HEK293 (cell line): ENCODE measurements at regions not wholly inside any gene's neighbourhood (a gene's known extent, or its start where the extent isn't known, plus 50 kb on each side); places are given as distances from the start of the nearest gene placed in this dataset.

Source experiments
- CTCF ChIA-PET: fragments of 350-600 bp; formaldehyde crosslinking; extraction: SDS; loops from one replicate; lab custom pipeline; 2021; ENCODE audit warnings: antibody characterized with exemption; lab: Yijun Ruan, JAX
- POLR2A ChIA-PET: fragments of 300-600 bp; formaldehyde crosslinking; extraction: SDS; loops from one replicate; lab custom pipeline; 2020; ENCODE audit warnings: antibody characterized with exemption, inconsistent platforms; lab: Yijun Ruan, JAX
- H3K27ac ChIP-seq: fragments of 200-500 bp; sonication (Bioruptor generic); 2 replicates; pipeline ENCODE4 v1.5.1; 2014; ENCODE audit warnings: low read depth, low read length, control low read depth, inconsistent platforms; ENCODE audit errors: extremely low read depth
- H3K36me3 ChIP-seq, 2 experiments: fragments of 200-500 bp in 1 of 2; sonication (Bioruptor generic) in 1 of 2; 1 replicate in 1 of 2; 2 replicates in 1 of 2; pipeline ENCODE4 v1.5.1; 2014 to 2017; ENCODE audit warnings: inconsistent platforms in 2 of 2, low read length in 2 of 2; ENCODE audit not compliant: control insufficient read depth in 2 of 2, insufficient read depth in 1 of 2
- H3K4me1 ChIP-seq: fragments of 200-500 bp; sonication (Bioruptor generic); 2 replicates; pipeline ENCODE4 v1.5.1; 2014; ENCODE audit warnings: mild to moderate bottlenecking, low read length, inconsistent platforms; ENCODE audit not compliant: control insufficient read depth, insufficient read depth
- H3K4me3 ChIP-seq: 2 replicates; pipeline ENCODE4 v1.5.1; 2011; ENCODE audit warnings: low read depth, mild to moderate bottlenecking, control low read depth, low read length, moderate library complexity
- H3K9me3 ChIP-seq: fragments of 200-500 bp; sonication (Bioruptor generic); 2 replicates; pipeline ENCODE4 v1.5.1; 2014; ENCODE audit warnings: low read depth, low read length, inconsistent platforms; ENCODE audit not compliant: control insufficient read depth, insufficient read depth
- KLF16 ChIP-seq: fragments of 450-650 bp; formaldehyde crosslinking; IDR thresholded peaks from 2 replicates; pipeline ENCODE4 v1.5.1; 2017; ENCODE audit warnings: missing biosample characterization, missing genetic modification characterization
- KLF17 ChIP-seq: fragments of 450-650 bp; formaldehyde crosslinking; IDR thresholded peaks from 2 replicates; pipeline ENCODE4 v1.5.1; 2016; ENCODE audit warnings: missing biosample characterization, missing genetic modification characterization
- KLF7 ChIP-seq: fragments of 450-650 bp; formaldehyde crosslinking; IDR thresholded peaks from 2 replicates; pipeline ENCODE4 v1.5.1; 2016; ENCODE audit warnings: missing biosample characterization, missing genetic modification characterization, borderline replicate concordance
- MYNN ChIP-seq: fragments of 450-650 bp; formaldehyde crosslinking; IDR thresholded peaks from 2 replicates; pipeline ENCODE4 v1.5.1; 2016; ENCODE audit warnings: missing biosample characterization, missing genetic modification characterization, borderline replicate concordance
- PATZ1 ChIP-seq: fragments of 450-650 bp; formaldehyde crosslinking; IDR thresholded peaks from 2 replicates; pipeline ENCODE4 v1.5.1; 2016; ENCODE audit warnings: missing biosample characterization, missing genetic modification characterization
- ZBTB49 ChIP-seq: fragments of 450-650 bp; formaldehyde crosslinking; IDR thresholded peaks from 2 replicates; pipeline ENCODE4 v1.5.1; 2016; ENCODE audit warnings: missing biosample characterization, missing genetic modification characterization, low read depth
- ZNF2 ChIP-seq: fragments of 450-650 bp; formaldehyde crosslinking; IDR thresholded peaks from 2 replicates; pipeline ENCODE4 v1.5.1; 2016; ENCODE audit warnings: missing biosample characterization, missing genetic modification characterization
- ZNF23 ChIP-seq: fragments of 450-650 bp; formaldehyde crosslinking; IDR thresholded peaks from 2 replicates; pipeline ENCODE4 v1.5.1; 2016; ENCODE audit warnings: missing biosample characterization, missing genetic modification characterization, borderline replicate concordance
- ZNF239 ChIP-seq: fragments of 450-650 bp; formaldehyde crosslinking; IDR thresholded peaks from 2 replicates; pipeline ENCODE4 v1.5.1; 2016; ENCODE audit warnings: missing biosample characterization, missing genetic modification characterization
- ZNF311 ChIP-seq: fragments of 450-650 bp; formaldehyde crosslinking; IDR thresholded peaks from 2 replicates; pipeline ENCODE4 v1.5.1; 2017; ENCODE audit warnings: missing biosample characterization, missing genetic modification characterization, borderline replicate concordance
- ZNF521 ChIP-seq: fragments of 450-650 bp; formaldehyde crosslinking; IDR thresholded peaks from 2 replicates; pipeline ENCODE4 v1.5.1; 2017; ENCODE audit warnings: missing biosample characterization, mild to moderate bottlenecking, missing genetic modification characterization
- ZNF529 ChIP-seq: fragments of 450-650 bp; formaldehyde crosslinking; IDR thresholded peaks from 2 replicates; pipeline ENCODE4 v1.5.1; 2017; ENCODE audit warnings: missing genetic modification characterization, missing biosample characterization; ENCODE audit not compliant: insufficient replicate concordance
- ZNF530 ChIP-seq: fragments of 450-650 bp; formaldehyde crosslinking; IDR thresholded peaks from 2 replicates; pipeline ENCODE4 v1.5.1; 2016; ENCODE audit warnings: low read depth, missing biosample characterization, missing genetic modification characterization
- ZNF544 ChIP-seq: fragments of 450-650 bp; formaldehyde crosslinking; IDR thresholded peaks from 2 replicates; pipeline ENCODE4 v1.5.0; 2017; ENCODE audit warnings: missing biosample characterization, missing genetic modification characterization
- ZNF561 ChIP-seq: fragments of 450-650 bp; IDR thresholded peaks from 2 replicates; pipeline ENCODE4 v1.5.1; 2018; ENCODE audit warnings: missing biosample characterization, missing genetic modification characterization, borderline replicate concordance
- ZNF645 ChIP-seq: fragments of 450-650 bp; formaldehyde crosslinking; IDR thresholded peaks from 2 replicates; pipeline ENCODE4; 2016; ENCODE audit warnings: missing biosample characterization, missing genetic modification characterization
- ZNF791 ChIP-seq: fragments of 450-650 bp; formaldehyde crosslinking; IDR thresholded peaks from 2 replicates; pipeline ENCODE4 v1.5.1; 2016; ENCODE audit warnings: missing biosample characterization, missing genetic modification characterization
- TF ChIP-seq, protein P1 (sequence below): fragments of 450-650 bp; formaldehyde crosslinking; IDR thresholded peaks from 2 replicates; pipeline ENCODE4 v1.5.1; 2016; ENCODE audit warnings: missing biosample characterization, missing genetic modification characterization
- TF ChIP-seq, protein P2 (sequence below): fragments of 450-650 bp; formaldehyde crosslinking; IDR thresholded peaks from 2 replicates; pipeline ENCODE4 v1.5.1; 2017; ENCODE audit warnings: missing biosample characterization, missing genetic modification characterization

DNA sequence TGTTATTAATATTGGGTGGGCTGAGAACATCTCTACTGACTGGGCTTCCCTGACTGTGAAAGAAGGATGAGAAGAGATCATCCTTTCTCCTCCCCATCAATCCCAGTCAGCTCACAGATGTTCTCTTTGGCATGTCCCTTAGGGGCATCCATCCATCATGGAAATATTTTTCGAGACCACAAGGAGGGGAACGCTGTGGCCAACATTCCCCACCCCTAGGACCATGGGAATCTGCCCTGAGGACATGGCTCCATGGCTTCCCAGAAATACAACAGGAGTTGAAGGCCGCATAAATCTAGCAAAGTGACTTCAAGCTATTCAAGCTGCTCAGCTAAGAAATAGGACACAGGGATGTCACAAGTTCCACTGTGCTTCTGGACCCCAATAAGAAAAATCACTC, 456.8 kb downstream of the MED13L start:
- Histone ChIP-seq H3K4me1 (no peaks in the 10 kb centered on the region), H3K27ac (no peak overlapping the region), H3K4me3 (no peak overlapping the region), H3K9me3 (no peaks in the 10 kb centered on the region), H3K36me3 (no peaks in the 10 kb centered on the region)
- CTCF ChIA-PET, result interaction anchor here (0.5 kb wide), 1 partner anchor 29 kb away, joined by 3 read pairs; no protein-coding TSS in a partner anchor
- POLR2A ChIA-PET, result no interaction called here
- TF ChIP-seq ZBTB49 (tag by site-specific recombination) (no peak), ZNF544 (tag by site-specific recombination) (no peak), ZNF530 (tag by site-specific recombination) (no peak), ZNF561 (tag by site-specific recombination) (no peak), ZNF239 (tag by site-specific recombination) (no peak), KLF16 (tag by site-specific recombination) (no peak), ZNF23 (no peak), ZNF311 (no peak), ZNF645 (tag by site-specific recombination) (no peak), ZNF521 (tag by site-specific recombination) (no peak), PATZ1 (tag by site-specific recombination) (no peak), MYNN (no peak), ZNF529 (tag by site-specific recombination) (no peak), ZNF2 (tag by site-specific recombination) (no peak), ZNF791 (no peak)
- TF ChIP-seq, protein P1, sequence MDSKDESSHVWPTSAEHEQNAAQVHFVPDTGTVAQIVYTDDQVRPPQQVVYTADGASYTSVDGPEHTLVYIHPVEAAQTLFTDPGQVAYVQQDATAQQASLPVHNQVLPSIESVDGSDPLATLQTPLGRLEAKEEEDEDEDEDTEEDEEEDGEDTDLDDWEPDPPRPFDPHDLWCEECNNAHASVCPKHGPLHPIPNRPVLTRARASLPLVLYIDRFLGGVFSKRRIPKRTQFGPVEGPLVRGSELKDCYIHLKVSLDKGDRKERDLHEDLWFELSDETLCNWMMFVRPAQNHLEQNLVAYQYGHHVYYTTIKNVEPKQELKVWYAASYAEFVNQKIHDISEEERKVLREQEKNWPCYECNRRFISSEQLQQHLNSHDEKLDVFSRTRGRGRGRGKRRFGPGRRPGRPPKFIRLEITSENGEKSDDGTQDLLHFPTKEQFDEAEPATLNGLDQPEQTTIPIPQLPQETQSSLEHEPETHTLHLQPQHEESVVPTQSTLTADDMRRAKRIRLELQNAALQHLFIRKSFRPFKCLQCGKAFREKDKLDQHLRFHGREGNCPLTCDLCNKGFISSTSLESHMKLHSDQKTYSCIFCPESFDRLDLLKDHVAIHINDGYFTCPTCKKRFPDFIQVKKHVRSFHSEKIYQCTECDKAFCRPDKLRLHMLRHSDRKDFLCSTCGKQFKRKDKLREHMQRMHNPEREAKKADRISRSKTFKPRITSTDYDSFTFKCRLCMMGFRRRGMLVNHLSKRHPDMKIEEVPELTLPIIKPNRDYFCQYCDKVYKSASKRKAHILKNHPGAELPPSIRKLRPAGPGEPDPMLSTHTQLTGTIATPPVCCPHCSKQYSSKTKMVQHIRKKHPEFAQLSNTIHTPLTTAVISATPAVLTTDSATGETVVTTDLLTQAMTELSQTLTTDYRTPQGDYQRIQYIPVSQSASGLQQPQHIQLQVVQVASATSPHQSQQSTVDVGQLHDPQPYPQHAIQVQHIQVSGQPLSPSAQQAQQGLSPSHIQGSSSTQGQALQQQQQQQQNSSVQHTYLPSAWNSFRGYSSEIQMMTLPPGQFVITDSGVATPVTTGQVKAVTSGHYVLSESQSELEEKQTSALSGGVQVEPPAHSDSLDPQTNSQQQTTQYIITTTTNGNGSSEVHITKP, result no peak

- H3K4me3 ChIP-seq, result no peak overlapping the region
- POLR2A ChIA-PET, result no interaction called here
- no peak for TF ChIP-seq KLF17 (tag by site-specific recombination)
- TF ChIP-seq KLF7 (tag by site-specific recombination), result no peak
- TF ChIP-seq, protein P2, sequence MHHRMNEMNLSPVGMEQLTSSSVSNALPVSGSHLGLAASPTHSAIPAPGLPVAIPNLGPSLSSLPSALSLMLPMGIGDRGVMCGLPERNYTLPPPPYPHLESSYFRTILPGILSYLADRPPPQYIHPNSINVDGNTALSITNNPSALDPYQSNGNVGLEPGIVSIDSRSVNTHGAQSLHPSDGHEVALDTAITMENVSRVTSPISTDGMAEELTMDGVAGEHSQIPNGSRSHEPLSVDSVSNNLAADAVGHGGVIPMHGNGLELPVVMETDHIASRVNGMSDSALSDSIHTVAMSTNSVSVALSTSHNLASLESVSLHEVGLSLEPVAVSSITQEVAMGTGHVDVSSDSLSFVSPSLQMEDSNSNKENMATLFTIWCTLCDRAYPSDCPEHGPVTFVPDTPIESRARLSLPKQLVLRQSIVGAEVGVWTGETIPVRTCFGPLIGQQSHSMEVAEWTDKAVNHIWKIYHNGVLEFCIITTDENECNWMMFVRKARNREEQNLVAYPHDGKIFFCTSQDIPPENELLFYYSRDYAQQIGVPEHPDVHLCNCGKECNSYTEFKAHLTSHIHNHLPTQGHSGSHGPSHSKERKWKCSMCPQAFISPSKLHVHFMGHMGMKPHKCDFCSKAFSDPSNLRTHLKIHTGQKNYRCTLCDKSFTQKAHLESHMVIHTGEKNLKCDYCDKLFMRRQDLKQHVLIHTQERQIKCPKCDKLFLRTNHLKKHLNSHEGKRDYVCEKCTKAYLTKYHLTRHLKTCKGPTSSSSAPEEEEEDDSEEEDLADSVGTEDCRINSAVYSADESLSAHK (tag by site-specific recombination), result no peak
- TF ChIP-seq, all 188 proteins: peak for 0
- no peaks in the 10 kb centered on the region for H3K36me3 ChIP-seq
- no peaks in the 10 kb centered on the region for H3K9me3 ChIP-seq
- no peaks in the 10 kb centered on the region for H3K4me1 ChIP-seq
- no peak overlapping the region for H3K27ac ChIP-seq
- CTCF ChIA-PET, result no interaction called here
Observed at GRCh38 chr12:115818973-115819372, 458.5 kb downstream of the MED13L start.
